Loucy (cell line): ENCODE measurements at regions not wholly inside any gene's neighbourhood (a gene's known extent, or its start where the extent isn't known, plus 50 kb on each side); places are given as distances from the start of the nearest gene placed in this dataset.

ENCODE experiments used
- H2AFZ ChIP-seq: fragments of 200-600 bp; sonication (generic); 2 replicates; pipeline ENCODE4 v1.6.0; 2016; ENCODE audit warnings: antibody characterized with exemption, mild to moderate bottlenecking, low read length, moderate library complexity
- H3F3A ChIP-seq: fragments of 200-600 bp; 2 replicates; pipeline ENCODE4 v1.6.0; 2016; ENCODE audit warnings: antibody characterized with exemption, low read depth, mild to moderate bottlenecking
- H3K27me3 ChIP-seq: fragments of 200-600 bp; sonication (generic); 2 replicates; pipeline ENCODE4 v1.6.1; 2014; ENCODE audit warnings: low read length, mild to moderate bottlenecking; ENCODE audit not compliant: insufficient read depth, poor library complexity, severe bottlenecking
- H3K36me3 ChIP-seq: fragments of 200-600 bp; sonication (generic); 2 replicates; pipeline ENCODE4 v1.6.1; 2016; ENCODE audit warnings: low read length; ENCODE audit not compliant: insufficient read depth
- H3K4me1 ChIP-seq: fragments of 200-600 bp; sonication (generic); 2 replicates; pipeline ENCODE4 v1.5.1; 2014; ENCODE audit warnings: low read length, mild to moderate bottlenecking; ENCODE audit not compliant: insufficient read depth, poor library complexity, severe bottlenecking
- H3K4me2 ChIP-seq: fragments of 200-600 bp; sonication (generic); 2 replicates; pipeline ENCODE4 v1.6.0; 2014; ENCODE audit warnings: antibody characterized with exemption, low read length, low read depth, mild to moderate bottlenecking; ENCODE audit not compliant: poor library complexity, severe bottlenecking
- H3K4me3 ChIP-seq: fragments of 200-600 bp; sonication (generic); 2 replicates; pipeline ENCODE4 v1.5.1; 2014; ENCODE audit warnings: low read length, mild to moderate bottlenecking, mixed read lengths; ENCODE audit not compliant: poor library complexity, severe bottlenecking
- H3K79me2 ChIP-seq: fragments of 200-600 bp; sonication (generic); 2 replicates; pipeline ENCODE4 v1.6.1; 2014; ENCODE audit warnings: low read length; ENCODE audit not compliant: insufficient read depth
- H3K9ac ChIP-seq: fragments of 200-600 bp; sonication (generic); 2 replicates; pipeline ENCODE4 v1.6.0; 2014; ENCODE audit warnings: mild to moderate bottlenecking, low read depth, low read length, moderate library complexity; ENCODE audit not compliant: poor library complexity, severe bottlenecking
- H3K9me2 ChIP-seq: fragments of 200-600 bp; sonication (generic); replicated peaks from 2 replicates; pipeline ENCODE4 v1.6.1; 2016; ENCODE audit warnings: low read depth, low read length, mixed read lengths
- H3K9me3 ChIP-seq: fragments of 200-600 bp; sonication (generic); 2 replicates; pipeline ENCODE4 v1.6.1; 2014; ENCODE audit warnings: mild to moderate bottlenecking, antibody characterized with exemption, low read length, low read depth; ENCODE audit not compliant: insufficient read depth
- H4K20me1 ChIP-seq: fragments of 200-600 bp; sonication (generic); 2 replicates; pipeline ENCODE4 v1.6.0; 2014; ENCODE audit warnings: antibody characterized with exemption, low read length, mild to moderate bottlenecking; ENCODE audit not compliant: insufficient read depth, poor library complexity, severe bottlenecking
- EZH2phosphoT487 ChIP-seq: fragments of 200-600 bp; IDR thresholded peaks from 2 replicates; pipeline ENCODE4 v1.6.1; 2018; ENCODE audit warnings: antibody characterized with exemption, mild to moderate bottlenecking, moderate library complexity, borderline replicate concordance
- TF ChIP-seq, protein P1 (sequence below): fragments of 200-600 bp; sonication (generic); conservative IDR thresholded peaks from 2 replicates; pipeline ENCODE4 v1.5.1; 2014; ENCODE audit warnings: mild to moderate bottlenecking, antibody characterized with exemption, low read length

GRCh38 chr2:145305889-145306288, 786.0 kb upstream of the ZEB2 start:
- Histone ChIP-seq H3K9me2 (no peaks in the 10 kb centered on the region), H3K36me3 (no peaks in the 10 kb centered on the region), H3K4me2 (no peak overlapping the region), H2AFZ (no peak overlapping the region), H3K79me2 (no peaks in the 10 kb centered on the region), H3K27me3 (no peaks in the 10 kb centered on the region), H3K9ac (no peak overlapping the region), H3F3A (no peaks in the 10 kb centered on the region), H3K9me3 (no peaks in the 10 kb centered on the region), H4K20me1 (no peaks in the 10 kb centered on the region), H3K4me3 (no peak overlapping the region), H3K4me1 (no peaks in the 10 kb centered on the region)
- TF ChIP-seq EZH2phosphoT487, result no peak
- TF ChIP-seq, protein P1, sequence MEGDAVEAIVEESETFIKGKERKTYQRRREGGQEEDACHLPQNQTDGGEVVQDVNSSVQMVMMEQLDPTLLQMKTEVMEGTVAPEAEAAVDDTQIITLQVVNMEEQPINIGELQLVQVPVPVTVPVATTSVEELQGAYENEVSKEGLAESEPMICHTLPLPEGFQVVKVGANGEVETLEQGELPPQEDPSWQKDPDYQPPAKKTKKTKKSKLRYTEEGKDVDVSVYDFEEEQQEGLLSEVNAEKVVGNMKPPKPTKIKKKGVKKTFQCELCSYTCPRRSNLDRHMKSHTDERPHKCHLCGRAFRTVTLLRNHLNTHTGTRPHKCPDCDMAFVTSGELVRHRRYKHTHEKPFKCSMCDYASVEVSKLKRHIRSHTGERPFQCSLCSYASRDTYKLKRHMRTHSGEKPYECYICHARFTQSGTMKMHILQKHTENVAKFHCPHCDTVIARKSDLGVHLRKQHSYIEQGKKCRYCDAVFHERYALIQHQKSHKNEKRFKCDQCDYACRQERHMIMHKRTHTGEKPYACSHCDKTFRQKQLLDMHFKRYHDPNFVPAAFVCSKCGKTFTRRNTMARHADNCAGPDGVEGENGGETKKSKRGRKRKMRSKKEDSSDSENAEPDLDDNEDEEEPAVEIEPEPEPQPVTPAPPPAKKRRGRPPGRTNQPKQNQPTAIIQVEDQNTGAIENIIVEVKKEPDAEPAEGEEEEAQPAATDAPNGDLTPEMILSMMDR, result no peak

DNA sequence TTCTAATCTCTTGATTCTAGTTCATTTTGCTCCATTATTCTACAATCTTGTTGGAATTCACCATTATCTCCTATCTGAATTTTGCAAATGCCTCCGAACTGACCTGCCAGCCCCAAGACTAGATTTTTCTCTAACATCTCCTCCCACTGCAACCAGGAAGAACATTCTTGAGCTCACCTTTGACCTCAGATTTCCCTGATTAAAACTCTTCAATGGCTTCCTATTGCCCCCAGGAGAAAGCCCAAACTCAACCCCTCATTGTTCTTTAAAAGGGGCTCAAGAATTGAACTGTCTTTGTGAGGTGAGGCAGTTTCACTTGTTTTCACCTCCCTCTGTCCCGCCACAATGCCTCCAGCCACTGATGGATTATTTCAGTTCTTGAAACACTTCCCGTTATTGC, 784.6 kb upstream of the ZEB2 start:
- H2AFZ ChIP-seq, result no peak overlapping the region; the same call in 1 of the 2 replicates
- H3K4me2 ChIP-seq, result no peak overlapping the region
- H3K4me1 ChIP-seq, result no peaks in the 10 kb centered on the region
- H3K9me3 ChIP-seq, result no peaks in the 10 kb centered on the region
- no peaks in the 10 kb centered on the region for H3K36me3 ChIP-seq
- H4K20me1 ChIP-seq, result no peaks in the 10 kb centered on the region
- TF ChIP-seq EZH2phosphoT487, result no peak
- no peaks in the 10 kb centered on the region for H3F3A ChIP-seq
- no peak overlapping the region for H3K4me3 ChIP-seq
- H3K9ac ChIP-seq, result no peak overlapping the region
- no peaks in the 10 kb centered on the region for H3K79me2 ChIP-seq
- H3K9me2 ChIP-seq, result no peaks in the 10 kb centered on the region
- H3K27me3 ChIP-seq, result no peaks in the 10 kb centered on the region

DNA sequence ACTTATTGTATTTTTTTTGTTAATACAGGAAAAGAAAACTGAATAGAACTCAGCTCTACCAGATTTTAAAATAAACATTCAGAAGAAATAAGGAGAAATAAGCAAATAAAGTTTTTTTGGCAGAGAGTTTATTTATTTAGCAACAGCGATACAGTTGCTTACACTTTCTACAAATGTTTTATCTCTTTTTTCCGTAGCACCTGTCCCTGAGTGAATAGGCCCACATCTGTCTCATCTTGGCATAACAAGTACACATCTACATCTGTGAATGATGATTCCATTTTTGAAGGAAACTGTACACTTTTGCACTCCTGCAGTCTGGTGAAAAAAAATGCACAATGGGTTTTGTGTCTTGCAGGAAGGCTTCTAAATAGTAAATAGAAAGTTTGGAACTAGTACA, 783.6 kb upstream of the ZEB2 start:
- H3K27me3 ChIP-seq, result no peaks in the 10 kb centered on the region
- no peaks in the 10 kb centered on the region for H4K20me1 ChIP-seq
- H3K79me2 ChIP-seq, result no peaks in the 10 kb centered on the region
- H3K9me2 ChIP-seq, result no peaks in the 10 kb centered on the region
- H3K36me3 ChIP-seq, result no peaks in the 10 kb centered on the region
- H3K4me1 ChIP-seq, result no peaks in the 10 kb centered on the region
- H3K9ac ChIP-seq, result no peak overlapping the region
- no peaks in the 10 kb centered on the region for H3K9me3 ChIP-seq
- H2AFZ ChIP-seq, result no peak overlapping the region
- H3F3A ChIP-seq, result no peaks in the 10 kb centered on the region
- no peak overlapping the region for H3K4me2 ChIP-seq
- TF ChIP-seq, protein P1, result no peak
- TF ChIP-seq EZH2phosphoT487, result no peak
- no peak overlapping the region for H3K4me3 ChIP-seq

GRCh38 chr2:145302886-145303285, 783.0 kb upstream of the ZEB2 start:
- Histone ChIP-seq H4K20me1 (no peaks in the 10 kb centered on the region), H3K79me2 (no peaks in the 10 kb centered on the region), H3K9me2 (no peaks in the 10 kb centered on the region), H3F3A (no peaks in the 10 kb centered on the region), H3K4me2 (no peak overlapping the region), H3K4me1 (no peaks in the 10 kb centered on the region), H3K36me3 (no peaks in the 10 kb centered on the region), H3K27me3 (no peaks in the 10 kb centered on the region), H3K9ac (no peak overlapping the region), H2AFZ (no peak overlapping the region), H3K4me3 (no peak overlapping the region), H3K9me3 (no peaks in the 10 kb centered on the region)
- TF ChIP-seq, protein P1, result no peak
- TF ChIP-seq EZH2phosphoT487, result no peak
